MCF 10A (cell line): ENCODE measurements at regions not wholly inside any gene's neighbourhood (a gene's known extent, or its start where the extent isn't known, plus 50 kb on each side); places are given as distances from the start of the nearest gene placed in this dataset.
"Not testable (repeated sequence)": the region's sequence is repeated elsewhere in the genome, so short reads cannot be mapped to it uniquely, and the experiment has no call there.

Experiments
- BruUV-seq: library from RNA; stranded (reverse); fragments of 400-500 nt; replicated peaks from 2 replicates; lab custom pipeline; 2021; lab: Mats Ljungman, UMichigan
- CTCF ChIA-PET: fragments of 300-600 bp; sonication (Branson Sonifier 250); formaldehyde crosslinking; extraction: SDS; loops from one replicate; lab custom pipeline; 2021; ENCODE audit warnings: antibody characterized with exemption, inconsistent platforms; lab: Yijun Ruan, JAX
- POLR2A ChIA-PET: fragments of 300-600, 350-650 bp; sonication (Branson Sonifier 250); formaldehyde crosslinking; extraction: SDS; loops from one replicate; lab custom pipeline; 2020; ENCODE audit warnings: antibody characterized with exemption, inconsistent platforms; lab: Yijun Ruan, JAX
- DNase-seq: peaks from one replicate; pipeline ENCODE4 v3.0.0-alpha.2; 2018; ENCODE audit not compliant: unreplicated experiment
- H3K27ac Mint-ChIP-seq: one replicate; pipeline ENCODE4 v1.8.0; 2022; ENCODE audit warnings: mild to moderate bottlenecking, low read depth, mixed read lengths; ENCODE audit not compliant: unreplicated experiment
- H3K27me3 Mint-ChIP-seq: one replicate; pipeline ENCODE4 v1.8.0; 2022; ENCODE audit warnings: mixed read lengths; ENCODE audit not compliant: insufficient read depth, unreplicated experiment
- H3K36me3 Mint-ChIP-seq: one replicate; pipeline ENCODE4 v1.8.0; 2022; ENCODE audit warnings: mild to moderate bottlenecking, moderate library complexity, mixed read lengths; ENCODE audit not compliant: insufficient read depth, unreplicated experiment
- H3K4me1 Mint-ChIP-seq: one replicate; pipeline ENCODE4 v1.8.0; 2022; ENCODE audit warnings: mixed read lengths; ENCODE audit not compliant: insufficient read depth, unreplicated experiment
- H3K4me3 Mint-ChIP-seq: one replicate; pipeline ENCODE4 v1.8.0; 2022; ENCODE audit warnings: mild to moderate bottlenecking, moderate library complexity, mixed read lengths; ENCODE audit not compliant: unreplicated experiment
- H3K9me3 Mint-ChIP-seq: one replicate; pipeline ENCODE4 v1.8.0; 2022; ENCODE audit warnings: mixed read lengths; ENCODE audit not compliant: unreplicated experiment
- CTCF ChIP-seq: fragments of 200-600 bp; IDR thresholded peaks from one replicate; pipeline ENCODE4 v1.8.0; 2022; ENCODE audit warnings: antibody characterized with exemption, mild to moderate bottlenecking; ENCODE audit not compliant: unreplicated experiment
- intact Hi-C: fragments of 100-400 bp; cut with micrococcal nuclease; formaldehyde crosslinking; loops from 2 replicates; pipeline ENCODE4 v1.14.1; 2022

GRCh38 chr2:18975506-18976167 lies 382.8 kb downstream of the OSR1 start:
- POLR2A ChIA-PET, result no interaction called here
- TF ChIP-seq CTCF, result no peak
- BruUV-seq, result no TSS peak
- no peak overlapping the region for H3K4me3 Mint-ChIP-seq
- no peak for DNase-seq
- no peaks in the 10 kb centered on the region for H3K27me3 Mint-ChIP-seq
- peaks cover 9% of the 10 kb centered on the region for H3K4me1 Mint-ChIP-seq
- intact Hi-C loops, result no loop called here
- H3K36me3 Mint-ChIP-seq, result peaks cover 7% of the 10 kb centered on the region
- CTCF ChIA-PET, result no interaction called here
- no peaks in the 10 kb centered on the region for H3K9me3 Mint-ChIP-seq
- H3K27ac Mint-ChIP-seq, result no peak overlapping the region

GRCh38 chr2:18971628-18972027 lies 382.3 kb upstream of the NT5C1B start:
- no peak for TF ChIP-seq CTCF
- CTCF ChIA-PET, result interaction anchor here (1.0 kb wide), 1 partner anchor 16 kb away, joined by 4 read pairs; no protein-coding TSS in a partner anchor
- Mint-ChIP-seq H3K4me1 (peaks cover 9% of the 10 kb centered on the region), H3K36me3 (peaks cover 7% of the 10 kb centered on the region), H3K9me3 (no peaks in the 10 kb centered on the region), H3K27ac (no peak overlapping the region), H3K4me3 (no peak overlapping the region), H3K27me3 (no peaks in the 10 kb centered on the region)
- peak; percentile 37 for DNase-seq
- POLR2A ChIA-PET, result interaction anchor here (0.9 kb wide), 1 partner anchor 376 kb away, joined by 4 read pairs; no protein-coding TSS in a partner anchor
- BruUV-seq, result no TSS peak
- intact Hi-C loops, result no loop called here

GRCh38 chr2:18971069-18971378 lies 381.7 kb upstream of the NT5C1B start:
- POLR2A ChIA-PET, result interaction anchor here (0.8 to 0.9 kb wide), 2 partner anchors 13 to 46 kb away, joined by 3 read pairs; no protein-coding TSS in a partner anchor
- H3K4me1 Mint-ChIP-seq, result peaks cover 9% of the 10 kb centered on the region
- no peak for DNase-seq
- no peaks in the 10 kb centered on the region for H3K9me3 Mint-ChIP-seq
- no peaks in the 10 kb centered on the region for H3K27me3 Mint-ChIP-seq
- intact Hi-C loops, result no loop called here
- H3K27ac Mint-ChIP-seq, result no peak overlapping the region
- CTCF ChIA-PET, result interaction anchor here (0.8 to 1.0 kb wide), 2 partner anchors 17 to 39 kb away, joined by 3 to 4 read pairs; no protein-coding TSS in a partner anchor
- peaks cover 7% of the 10 kb centered on the region for H3K36me3 Mint-ChIP-seq
- no peak overlapping the region for H3K4me3 Mint-ChIP-seq
- no peak for TF ChIP-seq CTCF
- BruUV-seq, result no TSS peak

- Mint-ChIP-seq H3K4me3 (no peak overlapping the region), H3K9me3 (no peaks in the 10 kb centered on the region), H3K27ac (no peak overlapping the region), H3K36me3 (no peaks in the 10 kb centered on the region), H3K4me1 (peaks cover 5% of the 10 kb centered on the region), H3K27me3 (no peaks in the 10 kb centered on the region)
- no peak for DNase-seq
- CTCF ChIA-PET, result no interaction called here
- BruUV-seq, result no TSS peak
- intact Hi-C loops, result no loop called here
- POLR2A ChIA-PET, result no interaction called here
- no peak for TF ChIP-seq CTCF
Observed at GRCh38 chr2:18966131-18966530, 376.8 kb upstream of the NT5C1B start.

GRCh38 chr2:18963739-18964256 lies 374.4 kb upstream of the NT5C1B start:
- ChIA-PET CTCF (interaction anchor here (0.7 to 1.2 kb wide), 2 partner anchors 21 to 904 kb away, joined by 3 read pairs; no protein-coding TSS in a partner anchor), POLR2A (interaction anchor here (1.1 kb wide), 1 partner anchor 18 kb away, joined by 3 read pairs; no protein-coding TSS in a partner anchor)
- H3K4me1 Mint-ChIP-seq, result peaks cover 14% of the 10 kb centered on the region
- H3K27ac Mint-ChIP-seq, intact Hi-C loops, BruUV-seq, DNase-seq, H3K4me3 Mint-ChIP-seq, H3K9me3 Mint-ChIP-seq, H3K27me3 Mint-ChIP-seq, H3K36me3 Mint-ChIP-seq: not testable (repeated sequence)
